HFF-Myc (cell line): ENCODE measurements at regions not wholly inside any gene's neighbourhood (a gene's known extent, or its start where the extent isn't known, plus 50 kb on each side); places are given as distances from the start of the nearest gene placed in this dataset.

ENCODE experiments used
- DNase-seq: peaks from one replicate; pipeline ENCODE4 v3.0.0-alpha.2; 2011; ENCODE audit warnings: low read depth; ENCODE audit errors: extremely low read depth
- H3K4me3 ChIP-seq: replicated peaks from 2 replicates; pipeline ENCODE4 v1.5.1; 2011; ENCODE audit warnings: low read depth, mild to moderate bottlenecking, control low read depth, low read length
- CTCF ChIP-seq: IDR thresholded peaks from 2 replicates; pipeline ENCODE4 v1.5.1; 2012; ENCODE audit warnings: mild to moderate bottlenecking, low read depth, low read length, control low read depth; ENCODE audit errors: missing control alignments

GRCh38 chr15:69789648-69790393 is 307.9 kb downstream of the TLE3 start:
- H3K4me3 ChIP-seq: no peak overlapping the region
- no peak for TF ChIP-seq CTCF
- DNase-seq: no peak

- H3K4me3 ChIP-seq: no peak overlapping the region
- DNase-seq: no peak
- TF ChIP-seq CTCF: no peak
Observed at GRCh38 chr15:69790632-69791031, 307.1 kb downstream of the TLE3 start.

- TF ChIP-seq CTCF: no peak
- DNase-seq: no peak
Observed at GRCh38 chr15:69792823-69793222, 304.9 kb downstream of the TLE3 start.

GRCh38 chr15:69793431-69793780 is 304.3 kb downstream of the TLE3 start:
- DNase-seq: no peak
- TF ChIP-seq CTCF: no peak
- no peak overlapping the region for H3K4me3 ChIP-seq

More at GRCh38 chr15:69792823-69793222, 304.9 kb downstream of the TLE3 start:
- H3K4me3 ChIP-seq: no peak overlapping the region

GRCh38 chr15:69793781-69794451 is 303.8 kb downstream of the TLE3 start:
- no peak for DNase-seq
- H3K4me3 ChIP-seq: no peak overlapping the region
- TF ChIP-seq CTCF: no peak

- no peak for TF ChIP-seq CTCF
- DNase-seq: no peak
- no peak overlapping the region for H3K4me3 ChIP-seq
Observed at GRCh38 chr15:69794645-69795469, 302.9 kb downstream of the TLE3 start.
